H1 (cell line): ENCODE measurements at regions not wholly inside any gene's neighbourhood (a gene's known extent, or its start where the extent isn't known, plus 50 kb on each side); places are given as distances from the start of the nearest gene placed in this dataset.

Source experiments
- CTCF ChIA-PET: fragments of 300-600 bp; sonication (Branson Sonifier 250); formaldehyde crosslinking; loops from one replicate; lab custom pipeline; 2021; ENCODE audit not compliant: partially characterized antibody; lab: Charles Lee
- POLR2A ChIA-PET: fragments of 300-600 bp; sonication (Branson Sonifier 250); formaldehyde crosslinking; loops from one replicate; lab custom pipeline; 2021; ENCODE audit warnings: inconsistent platforms; ENCODE audit not compliant: partially characterized antibody; lab: Charles Lee
- DNase-seq, 2 experiments: peaks; one replicate each; pipeline versions ENCODE4 v3.0.0 to v3.0.0-alpha.2; 2010 to 2022; ENCODE audit warnings: low spot score in 2 of 2, low read depth in 1 of 2, mixed read lengths in 1 of 2
- FAIRE-seq: peaks from 2 replicates; lab custom pipeline; 2011; peaks lifted over from hg19 to GRCh38; lab: Jason Lieb, UNC
- H2AFZ ChIP-seq: 2 replicates; pipeline ENCODE4 v1.8.1; 2012; ENCODE audit warnings: low read length, inconsistent platforms
- H2AK5ac ChIP-seq: 2 replicates; pipeline ENCODE4 v1.6.1; 2013; ENCODE audit warnings: low read depth, low read length
- H2BK120ac ChIP-seq: replicated peaks from 2 replicates; pipeline ENCODE3; 2013; ENCODE audit warnings: low read depth, low read length, inconsistent platforms
- H2BK12ac ChIP-seq: 2 replicates; pipeline ENCODE4 v1.6.1; 2013; ENCODE audit warnings: low read depth, low read length
- H2BK15ac ChIP-seq: 2 replicates; pipeline ENCODE4 v1.6.1; 2013; ENCODE audit warnings: low read length
- H2BK20ac ChIP-seq: 2 replicates; pipeline ENCODE4 v1.6.1; 2013; ENCODE audit warnings: low read length
- H2BK5ac ChIP-seq: 2 replicates; pipeline ENCODE4 v1.6.1; 2013; ENCODE audit warnings: low read depth, low read length
- H3K14ac ChIP-seq: 2 replicates; pipeline ENCODE4 v1.6.1; 2013; ENCODE audit warnings: inconsistent platforms; ENCODE audit not compliant: insufficient read length
- H3K18ac ChIP-seq: 2 replicates; pipeline ENCODE4 v1.6.1; 2013; ENCODE audit warnings: low read length; ENCODE audit errors: extremely low read depth
- H3K23ac ChIP-seq: 2 replicates; pipeline ENCODE4 v1.6.1; 2013; ENCODE audit warnings: inconsistent platforms; ENCODE audit not compliant: insufficient read length
- H3K23me2 ChIP-seq: 2 replicates; pipeline ENCODE4 v1.6.1; 2013; ENCODE audit warnings: low read depth, low read length
- H3K27ac ChIP-seq: 2 replicates; pipeline ENCODE4 v1.6.1; 2011; ENCODE audit warnings: low read depth, low read length, inconsistent platforms
- H3K27me3 ChIP-seq, 4 experiments: replicated peaks in 1 of 4; 1 replicate in 1 of 4; 2 replicates in 3 of 4; pipeline versions ENCODE4 v1.6.1 to v1.8.1; 2011 to 2013; ENCODE audit warnings: low read length in 3 of 4, mild to moderate bottlenecking in 3 of 4, inconsistent platforms in 2 of 4, mixed read lengths in 2 of 4, moderate library complexity in 1 of 4; ENCODE audit not compliant: control insufficient read depth in 3 of 4, insufficient read depth in 3 of 4; ENCODE audit errors: extremely low read depth in 1 of 4
- H3K36me3 ChIP-seq, 4 experiments: 2 replicates each; pipeline versions ENCODE4 v1.6.1 to v1.8.1; 2011 to 2013; ENCODE audit warnings: mild to moderate bottlenecking in 4 of 4, low read length in 3 of 4, moderate library complexity in 2 of 4, control low read depth in 1 of 4, inconsistent platforms in 1 of 4; ENCODE audit not compliant: insufficient read depth in 4 of 4, control insufficient read depth in 2 of 4
- H3K4ac ChIP-seq: replicated peaks from 2 replicates; pipeline ENCODE3; 2013; ENCODE audit warnings: low read length, low read depth, mixed read lengths, inconsistent platforms; ENCODE audit not compliant: insufficient read length
- H3K4me1 ChIP-seq, 4 experiments: replicated peaks in 1 of 4; 1 replicate in 1 of 4; 2 replicates in 3 of 4; pipeline versions ENCODE4 v1.6.1 to v1.8.1; 2011 to 2013; ENCODE audit warnings: low read length in 3 of 4, inconsistent platforms in 2 of 4, mixed read lengths in 1 of 4; ENCODE audit not compliant: insufficient read depth in 4 of 4, control insufficient read depth in 3 of 4
- H3K4me2 ChIP-seq, 2 experiments: 2 replicates each; pipeline versions ENCODE4 v1.6.1 to v1.8.1; 2011 to 2013; ENCODE audit warnings: low read depth in 2 of 2, low read length in 2 of 2, control low read depth in 1 of 2, inconsistent platforms in 1 of 2, mild to moderate bottlenecking in 1 of 2; ENCODE audit not compliant: insufficient read depth in 1 of 2
- H3K4me3 ChIP-seq, 4 experiments: fragments of 200-600, 300-600 bp in 1 of 4; sonication (generic), shearing (Covaris generic), sonication (Bioruptor Twin) in 1 of 4; 2 replicates each; pipeline versions ENCODE4 v1.5.1 to v1.8.1; 2011 to 2016; ENCODE audit warnings: low read length in 4 of 4, low read depth in 3 of 4, control low read depth in 2 of 4, inconsistent platforms in 2 of 4, mild to moderate bottlenecking in 2 of 4, mixed read lengths in 1 of 4, moderate library complexity in 1 of 4; ENCODE audit not compliant: insufficient read depth in 2 of 4; ENCODE audit errors: extremely low read depth in 1 of 4
- H3K56ac ChIP-seq: replicated peaks from 2 replicates; pipeline ENCODE3; 2013; ENCODE audit warnings: low read depth, mild to moderate bottlenecking, mixed read lengths, low read length, inconsistent platforms; ENCODE audit not compliant: insufficient read length
- H3K79me1 ChIP-seq: 2 replicates; pipeline ENCODE4 v1.6.1; 2013; ENCODE audit warnings: low read depth, low read length, control low read depth
- H3K79me2 ChIP-seq, 2 experiments: 2 replicates each; pipeline versions ENCODE4 v1.6.1 to v1.8.1; 2012 to 2013; ENCODE audit warnings: low read length in 2 of 2, mild to moderate bottlenecking in 2 of 2, inconsistent platforms in 1 of 2; ENCODE audit not compliant: insufficient read depth in 2 of 2, control insufficient read depth in 1 of 2
- H3K9ac ChIP-seq, 4 experiments: replicated peaks in 1 of 4; 1 replicate in 1 of 4; 2 replicates in 3 of 4; pipeline versions ENCODE4 v1.6.1 to v1.8.1; 2011 to 2013; ENCODE audit warnings: low read depth in 3 of 4, low read length in 3 of 4, control low read depth in 2 of 4, mild to moderate bottlenecking in 2 of 4, moderate library complexity in 2 of 4, inconsistent platforms in 1 of 4; ENCODE audit errors: extremely low read depth in 1 of 4
- H3K9me3 ChIP-seq, 2 experiments: 2 replicates each; pipeline versions ENCODE4 v1.6.1 to v1.8.1; 2012 to 2013; ENCODE audit warnings: mild to moderate bottlenecking in 2 of 2, moderate library complexity in 2 of 2, control low read depth in 1 of 2, inconsistent platforms in 1 of 2, low read depth in 1 of 2, low read length in 1 of 2, mixed read lengths in 1 of 2; ENCODE audit not compliant: insufficient read depth in 2 of 2
- H4K20me1 ChIP-seq, 2 experiments: replicated peaks in 1 of 2; 2 replicates each; pipeline versions ENCODE3 to v1.8.1; 2011 to 2013; ENCODE audit warnings: inconsistent platforms in 2 of 2, low read length in 2 of 2, mild to moderate bottlenecking in 1 of 2; ENCODE audit not compliant: insufficient read depth in 2 of 2, control insufficient read depth in 1 of 2
- H4K5ac ChIP-seq: 2 replicates; pipeline ENCODE4 v1.6.1; 2013; ENCODE audit warnings: low read length, low read depth, mixed read lengths, inconsistent platforms; ENCODE audit not compliant: insufficient read length
- H4K8ac ChIP-seq: 2 replicates; pipeline ENCODE4 v1.8.0; 2013; ENCODE audit warnings: mild to moderate bottlenecking, moderate library complexity, low read length, inconsistent platforms; ENCODE audit not compliant: insufficient read depth; ENCODE audit errors: extremely low read depth
- H4K91ac ChIP-seq: replicated peaks from 2 replicates; pipeline ENCODE3; 2013; ENCODE audit warnings: low read length, mixed read lengths, inconsistent platforms; ENCODE audit not compliant: insufficient read length
- BCL11A ChIP-seq, 2 experiments: IDR thresholded peaks; one replicate each; pipeline ENCODE4 v1.6.1; 2011; ENCODE audit warnings: low read depth in 2 of 2, low read length in 2 of 2, mild to moderate bottlenecking in 2 of 2
- CHD1 ChIP-seq: IDR thresholded peaks from 2 replicates; pipeline ENCODE4 v1.6.1; 2012; ENCODE audit warnings: low read depth, low read length, improper control_type of control experiment
- SIN3A ChIP-seq, 2 experiments: IDR thresholded peaks in 1 of 2; conservative IDR thresholded peaks in 1 of 2; 2 replicates each; pipeline ENCODE4 v1.6.1; 2011 to 2012; ENCODE audit warnings: low read length in 2 of 2, improper control_type of control experiment in 1 of 2, low read depth in 1 of 2, mild to moderate bottlenecking in 1 of 2
- SIRT6 ChIP-seq: IDR thresholded peaks from one replicate; pipeline ENCODE4 v1.7.1; 2012; ENCODE audit warnings: low read length, inconsistent platforms
- TCF12 ChIP-seq: IDR thresholded peaks from 2 replicates; pipeline ENCODE4 v1.6.1; 2011; ENCODE audit warnings: low read depth, mild to moderate bottlenecking, low read length
- WGBS, 2 experiments: shearing (Covaris generic) in 1 of 2; methylation state at CpG; one replicate each; pipeline versions ENCODE4 v1.1.6 to v1.1.7; 2013 to 2015; ENCODE audit warnings: low lambda C conversion rate in 2 of 2, mixed read lengths in 2 of 2, inconsistent platforms in 1 of 2, low coverage in 1 of 2, missing lambda C conversion rate in 1 of 2; ENCODE audit not compliant: insufficient replicate concordance in 2 of 2, insufficient coverage in 1 of 2, insufficient read length in 1 of 2; ENCODE audit errors: extremely low coverage in 1 of 2, missing lambda C conversion rate in 1 of 2; 5-methylcytosine and 5-hydroxymethylcytosine counted together
- TF ChIP-seq, protein P1 (sequence below): IDR thresholded peaks from 2 replicates; pipeline ENCODE4 v1.6.1; 2012; ENCODE audit warnings: low read length, inconsistent platforms
- TF ChIP-seq, protein P2 (sequence below), 3 experiments: IDR thresholded peaks; 1 replicate in 2 of 3; 2 replicates in 1 of 3; pipeline versions ENCODE4 v1.5.1 to v1.6.1; 2011; ENCODE audit warnings: low read length in 3 of 3, mild to moderate bottlenecking in 3 of 3, inconsistent platforms in 2 of 3, low read depth in 1 of 3, moderate library complexity in 1 of 3; ENCODE audit not compliant: insufficient read depth in 1 of 3; ENCODE audit errors: control extremely low read depth in 1 of 3

DNA sequence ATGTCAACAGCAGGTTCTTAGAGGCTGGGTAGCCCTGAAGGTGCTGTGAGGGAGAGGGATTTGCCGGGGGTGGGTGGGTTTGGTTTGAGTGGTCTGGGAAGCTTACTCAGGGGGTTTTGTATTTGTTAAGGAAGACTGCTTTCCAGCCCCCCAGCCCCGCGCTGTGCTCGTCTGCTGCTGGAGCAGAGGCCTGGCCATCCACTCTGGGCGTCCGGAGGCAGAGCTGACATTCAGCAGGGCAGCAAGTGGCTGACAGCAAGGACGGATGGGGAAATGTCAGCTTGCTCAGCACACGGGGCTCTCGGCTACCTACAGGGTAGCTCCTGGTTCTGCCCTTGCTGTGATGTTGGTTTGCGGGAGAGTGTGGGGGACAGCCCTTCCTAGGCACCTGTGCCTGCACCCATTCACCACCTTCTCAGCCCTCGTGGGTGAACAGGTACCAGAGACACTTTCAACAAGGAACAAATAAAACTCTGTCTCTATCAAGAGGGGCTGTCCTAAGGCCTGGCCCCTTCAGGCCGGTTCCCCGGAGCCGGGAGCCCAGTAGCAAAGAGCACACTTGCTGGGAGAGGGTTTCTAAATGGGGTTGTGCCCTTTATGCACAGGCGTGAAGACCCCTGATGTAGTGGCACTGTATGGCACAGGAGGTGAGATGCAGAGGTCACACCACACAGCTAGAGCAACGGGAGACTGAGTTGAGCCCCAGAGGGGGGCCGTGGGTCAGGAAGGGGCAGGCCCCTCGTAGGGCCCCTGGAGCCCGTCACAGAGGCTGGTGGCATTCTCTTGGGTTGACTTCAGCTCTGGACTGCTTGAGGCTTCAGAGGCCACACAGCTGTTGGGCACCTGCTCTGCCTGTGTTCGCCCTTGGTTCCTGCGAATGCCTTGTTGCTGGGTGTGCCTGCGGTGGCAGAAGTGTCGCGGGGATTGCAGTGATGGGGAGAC is 72.2 kb upstream of the SHH start:
- H3K27ac ChIP-seq, result no peak overlapping the region
- no peaks in the 10 kb centered on the region for H3K27me3 ChIP-seq
- no peak overlapping the region for H2AFZ ChIP-seq
- H3K4me2 ChIP-seq, result no peak overlapping the region
- no peaks in the 10 kb centered on the region for H3K79me2 ChIP-seq
- no peak overlapping the region for H3K23ac ChIP-seq
- H3K79me1 ChIP-seq, result no peaks in the 10 kb centered on the region; the same call in 1 of the 2 replicates
- H3K23me2 ChIP-seq, result no peaks in the 10 kb centered on the region
- H3K9ac ChIP-seq, result no peak overlapping the region
- no peaks in the 10 kb centered on the region for H4K20me1 ChIP-seq
- no peak overlapping the region for H2BK12ac ChIP-seq
- H2AK5ac ChIP-seq, result no peak overlapping the region
- H2BK120ac ChIP-seq, result no peak overlapping the region
- no peaks in the 10 kb centered on the region for H3K36me3 ChIP-seq
- DNase-seq (no peak), FAIRE-seq (no peak)
- peaks cover 0 to 9% (median 0%) of the 10 kb centered on the region in 4 experiments; a peak in 1 of 7 replicates for H3K4me1 ChIP-seq
- ChIA-PET POLR2A (no interaction called here), CTCF (interaction anchor here (0.7 to 1.2 kb wide), 4 partner anchors 45 to 286 kb away, joined by 3 read pairs; no protein-coding TSS in a partner anchor)
- WGBS, 2 experiments, result 83% methylated on average over 22 of the region's 24 CpGs; no CpG with 5 or more reads in 1 of the 2 experiments
- H2BK15ac ChIP-seq, result no peak overlapping the region
- H2BK20ac ChIP-seq, result no peak overlapping the region
- peak overlapping the region; percentile 48 for H4K8ac ChIP-seq
- no peak overlapping the region for H3K14ac ChIP-seq
- H3K56ac ChIP-seq, result peak overlapping the region; percentile 22
- no peak overlapping the region for H3K4me3 ChIP-seq
- no peak overlapping the region for H3K18ac ChIP-seq
- no peak overlapping the region for H4K5ac ChIP-seq
- H3K9me3 ChIP-seq, result peaks cover 0 to 1% of the 10 kb centered on the region in 2 experiments; a peak in 1 of 4 replicates
- H3K4ac ChIP-seq, result no peak overlapping the region
- H2BK5ac ChIP-seq, result no peak overlapping the region
- H4K91ac ChIP-seq, result no peak overlapping the region
- TF ChIP-seq, protein P1, sequence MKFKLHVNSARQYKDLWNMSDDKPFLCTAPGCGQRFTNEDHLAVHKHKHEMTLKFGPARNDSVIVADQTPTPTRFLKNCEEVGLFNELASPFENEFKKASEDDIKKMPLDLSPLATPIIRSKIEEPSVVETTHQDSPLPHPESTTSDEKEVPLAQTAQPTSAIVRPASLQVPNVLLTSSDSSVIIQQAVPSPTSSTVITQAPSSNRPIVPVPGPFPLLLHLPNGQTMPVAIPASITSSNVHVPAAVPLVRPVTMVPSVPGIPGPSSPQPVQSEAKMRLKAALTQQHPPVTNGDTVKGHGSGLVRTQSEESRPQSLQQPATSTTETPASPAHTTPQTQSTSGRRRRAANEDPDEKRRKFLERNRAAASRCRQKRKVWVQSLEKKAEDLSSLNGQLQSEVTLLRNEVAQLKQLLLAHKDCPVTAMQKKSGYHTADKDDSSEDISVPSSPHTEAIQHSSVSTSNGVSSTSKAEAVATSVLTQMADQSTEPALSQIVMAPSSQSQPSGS, result no peak
- TF ChIP-seq BCL11A (IDR thresholded peaks at IDR 0.05; ENCODE audit: low read depth in 2 of 2, low read length in 2 of 2), result no peak
- TF ChIP-seq SIN3A (conservative IDR thresholded peaks at IDR 0.05 in 1 of 2, IDR thresholded peaks at IDR 0.05 in 1 of 2; ENCODE audit: low read depth in 1 of 2, low read length in 2 of 2), result no peak
- no peak for TF ChIP-seq SIRT6
- no peak for TF ChIP-seq TCF12
- TF ChIP-seq CHD1, result no peak
- TF ChIP-seq, protein P2, sequence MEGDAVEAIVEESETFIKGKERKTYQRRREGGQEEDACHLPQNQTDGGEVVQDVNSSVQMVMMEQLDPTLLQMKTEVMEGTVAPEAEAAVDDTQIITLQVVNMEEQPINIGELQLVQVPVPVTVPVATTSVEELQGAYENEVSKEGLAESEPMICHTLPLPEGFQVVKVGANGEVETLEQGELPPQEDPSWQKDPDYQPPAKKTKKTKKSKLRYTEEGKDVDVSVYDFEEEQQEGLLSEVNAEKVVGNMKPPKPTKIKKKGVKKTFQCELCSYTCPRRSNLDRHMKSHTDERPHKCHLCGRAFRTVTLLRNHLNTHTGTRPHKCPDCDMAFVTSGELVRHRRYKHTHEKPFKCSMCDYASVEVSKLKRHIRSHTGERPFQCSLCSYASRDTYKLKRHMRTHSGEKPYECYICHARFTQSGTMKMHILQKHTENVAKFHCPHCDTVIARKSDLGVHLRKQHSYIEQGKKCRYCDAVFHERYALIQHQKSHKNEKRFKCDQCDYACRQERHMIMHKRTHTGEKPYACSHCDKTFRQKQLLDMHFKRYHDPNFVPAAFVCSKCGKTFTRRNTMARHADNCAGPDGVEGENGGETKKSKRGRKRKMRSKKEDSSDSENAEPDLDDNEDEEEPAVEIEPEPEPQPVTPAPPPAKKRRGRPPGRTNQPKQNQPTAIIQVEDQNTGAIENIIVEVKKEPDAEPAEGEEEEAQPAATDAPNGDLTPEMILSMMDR (IDR thresholded peaks at IDR 0.05; ENCODE audit: control extremely low read depth in 1 of 3, insufficient read depth in 1 of 3, low read depth in 1 of 3, low read length in 3 of 3), result no peak
